ENCODE measurements at regions not wholly inside any gene's neighbourhood (a gene's known extent, or its start where the extent isn't known, plus 50 kb on each side); places are given as distances from the start of the nearest gene placed in this dataset.

DNA sequence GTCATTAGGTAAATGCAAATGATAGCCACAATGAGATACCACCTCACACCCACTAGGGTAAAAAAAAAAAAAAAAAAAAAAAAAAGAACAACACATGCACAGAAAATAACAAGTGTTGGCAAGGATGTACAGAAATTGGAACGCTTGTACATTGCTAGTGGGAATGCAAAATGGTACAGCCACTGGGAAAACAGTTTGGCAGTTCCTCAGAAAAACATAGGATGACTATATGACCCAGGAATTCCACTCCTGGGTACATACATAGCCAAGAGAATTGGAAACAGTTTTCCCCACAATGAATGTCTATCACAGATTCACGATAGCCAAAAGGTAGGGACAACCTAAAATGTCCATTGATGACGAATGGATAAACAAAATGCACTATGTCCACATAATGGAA is 161.3 kb upstream of the MAMLD1 start:
- Histone ChIP-seq H3K9me3 (ENCODE audit: low read length) (no peaks in the 10 kb centered on the region), H3K4me2 (ENCODE audit: low read depth, low read length) (no peak overlapping the region), H4K20me1 (ENCODE audit: insufficient read depth, low read length) (no peaks in the 10 kb centered on the region), H3K27ac (ENCODE audit: extremely low read length, insufficient read depth, low read length) (no peak overlapping the region), H3K79me2 (ENCODE audit: insufficient read depth, low read length) (no peaks in the 10 kb centered on the region), H3K4me1 (ENCODE audit: insufficient read depth, low read length) (no peaks in the 10 kb centered on the region), H3K27me3 (ENCODE audit: control insufficient read depth in 1 of 2, insufficient read depth in 2 of 2, low read length in 2 of 2) (no peaks in the 10 kb centered on the region), H2AFZ (ENCODE audit: low read length) (no peak overlapping the region), H3K4me3 (replicated peaks in 1 of 3; ENCODE audit: insufficient read depth in 1 of 3, low read depth in 2 of 3, low read length in 3 of 3) (no peak overlapping the region), H3K36me3 (replicated peaks in 1 of 2; ENCODE audit: control insufficient read depth in 1 of 2, insufficient read depth in 2 of 2, low read length in 2 of 2) (no peaks in the 10 kb centered on the region), H3K9ac (ENCODE audit: insufficient read depth, low read depth, low read length) (no peak overlapping the region)
- 34% methylated on average over 3 of the region's 3 CpGs for WGBS (ENCODE audit: low lambda C conversion rate)
- FAIRE-seq = no peak
- in situ Hi-C loops (cut with HindIII; ENCODE audit: extremely low pct_ligation_motif_present, low pct_unique_long_range_greater_than_20kb) = no loop called here
- no peak for ATAC-seq
- no peak for DNase-seq (ENCODE audit: low spot score)
- BruUV-seq (replicated peaks) = no TSS peak
- CTCF ChIA-PET (ENCODE audit: low intra/inter-chr PET ratio, low total read pairs) = no interaction called here
- POLR2A ChIA-PET = no interaction called here
- intact Hi-C loops (cut with micrococcal nuclease; ENCODE audit: unreplicated experiment) = no loop called here
- TF ChIP-seq ATF2 (CRISPR knock-in tag; IDR thresholded peaks at IDR 0.05) = no peak
- no peak for TF ChIP-seq TOE1 (CRISPR knock-in tag; IDR thresholded peaks at IDR 0.05)
- no peak for TF ChIP-seq PAXIP1 (CRISPR knock-in tag; conservative IDR thresholded peaks at IDR 0.05)
- TF ChIP-seq, protein P1, sequence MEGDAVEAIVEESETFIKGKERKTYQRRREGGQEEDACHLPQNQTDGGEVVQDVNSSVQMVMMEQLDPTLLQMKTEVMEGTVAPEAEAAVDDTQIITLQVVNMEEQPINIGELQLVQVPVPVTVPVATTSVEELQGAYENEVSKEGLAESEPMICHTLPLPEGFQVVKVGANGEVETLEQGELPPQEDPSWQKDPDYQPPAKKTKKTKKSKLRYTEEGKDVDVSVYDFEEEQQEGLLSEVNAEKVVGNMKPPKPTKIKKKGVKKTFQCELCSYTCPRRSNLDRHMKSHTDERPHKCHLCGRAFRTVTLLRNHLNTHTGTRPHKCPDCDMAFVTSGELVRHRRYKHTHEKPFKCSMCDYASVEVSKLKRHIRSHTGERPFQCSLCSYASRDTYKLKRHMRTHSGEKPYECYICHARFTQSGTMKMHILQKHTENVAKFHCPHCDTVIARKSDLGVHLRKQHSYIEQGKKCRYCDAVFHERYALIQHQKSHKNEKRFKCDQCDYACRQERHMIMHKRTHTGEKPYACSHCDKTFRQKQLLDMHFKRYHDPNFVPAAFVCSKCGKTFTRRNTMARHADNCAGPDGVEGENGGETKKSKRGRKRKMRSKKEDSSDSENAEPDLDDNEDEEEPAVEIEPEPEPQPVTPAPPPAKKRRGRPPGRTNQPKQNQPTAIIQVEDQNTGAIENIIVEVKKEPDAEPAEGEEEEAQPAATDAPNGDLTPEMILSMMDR (CRISPR knock-in tag; IDR thresholded peaks at IDR 0.05) = no peak
- no peak for TF ChIP-seq YY1 (IDR thresholded peaks at IDR 0.05; ENCODE audit: insufficient read depth, insufficient replicate concordance, low read depth, low read length)
- TF ChIP-seq, protein P2, sequence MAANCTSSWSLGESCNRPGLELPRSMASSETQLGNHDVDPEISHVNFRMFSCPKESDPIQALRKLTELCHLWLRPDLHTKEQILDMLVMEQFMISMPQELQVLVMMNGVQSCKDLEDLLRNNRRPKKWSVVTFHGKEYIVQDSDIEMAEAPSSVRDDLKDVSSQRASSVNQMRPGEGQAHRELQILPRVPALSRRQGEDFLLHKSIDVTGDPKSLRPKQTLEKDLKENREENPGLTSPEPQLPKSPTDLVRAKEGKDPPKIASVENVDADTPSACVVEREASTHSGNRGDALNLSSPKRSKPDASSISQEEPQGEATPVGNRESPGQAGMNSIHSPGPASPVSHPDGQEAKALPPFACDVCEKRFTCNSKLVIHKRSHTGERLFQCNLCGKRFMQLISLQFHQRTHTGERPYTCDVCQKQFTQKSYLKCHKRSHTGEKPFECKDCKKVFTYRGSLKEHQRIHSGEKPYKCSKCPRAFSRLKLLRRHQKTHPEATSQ (CRISPR knock-in tag; IDR thresholded peaks at IDR 0.05; ENCODE audit: borderline replicate concordance) = no peak
- TF ChIP-seq HDAC2 (CRISPR knock-in tag; IDR thresholded peaks at IDR 0.05) = no peak
- no peak for TF ChIP-seq HNF1B (CRISPR knock-in tag; IDR thresholded peaks at IDR 0.05)
- no peak for TF ChIP-seq ARNTL (CRISPR knock-in tag; IDR thresholded peaks at IDR 0.05)
- no peak for TF ChIP-seq ZNF430 (CRISPR knock-in tag; IDR thresholded peaks at IDR 0.05)
- no peak for TF ChIP-seq SIX1 (CRISPR knock-in tag; IDR thresholded peaks at IDR 0.05; ENCODE audit: borderline replicate concordance)
- TF ChIP-seq, protein P3, sequence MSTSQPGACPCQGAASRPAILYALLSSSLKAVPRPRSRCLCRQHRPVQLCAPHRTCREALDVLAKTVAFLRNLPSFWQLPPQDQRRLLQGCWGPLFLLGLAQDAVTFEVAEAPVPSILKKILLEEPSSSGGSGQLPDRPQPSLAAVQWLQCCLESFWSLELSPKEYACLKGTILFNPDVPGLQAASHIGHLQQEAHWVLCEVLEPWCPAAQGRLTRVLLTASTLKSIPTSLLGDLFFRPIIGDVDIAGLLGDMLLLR (CRISPR knock-in tag; IDR thresholded peaks at IDR 0.05) = no peak
- no peak for TF ChIP-seq ATRX (CRISPR knock-in tag; IDR thresholded peaks at IDR 0.05; ENCODE audit: borderline replicate concordance)
- no peak for TF ChIP-seq ZNF292 (CRISPR knock-in tag; IDR thresholded peaks at IDR 0.05; ENCODE audit: borderline replicate concordance, low read depth)

Data from HepG2 (cell line).